ENCODE measurements at regions not wholly inside any gene's neighbourhood (a gene's known extent, or its start where the extent isn't known, plus 50 kb on each side); places are given as distances from the start of the nearest gene placed in this dataset.

DNA sequence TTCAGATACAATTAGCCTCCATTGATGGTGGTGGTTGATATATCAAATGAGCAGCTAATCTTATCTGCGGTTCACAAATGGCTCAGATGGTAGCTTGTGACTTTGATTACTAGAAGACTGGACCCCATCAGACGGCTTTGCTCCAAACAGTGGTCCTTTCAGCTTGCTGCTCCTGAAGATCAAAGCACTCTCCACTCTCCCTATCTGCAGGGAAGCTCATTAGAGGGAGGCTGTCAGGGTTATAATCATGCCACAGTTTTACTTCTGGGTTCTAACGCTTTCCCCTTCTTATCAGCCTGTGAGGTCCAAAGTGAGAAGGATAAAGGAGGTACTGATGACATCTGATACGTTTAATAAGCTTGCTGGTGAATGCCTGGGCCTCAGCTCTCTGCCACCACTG is 247.1 kb upstream of the NT5C1B start:
- intact Hi-C loops (cut with DNase I; ENCODE audit: low total_unique reads) = no loop called here
- DNase-seq = no peak
- Histone ChIP-seq H3K4me1 (peaks cover 0 to 4% of the 10 kb centered on the region in 2 donors), H3K9me3 (no peaks in the 10 kb centered on the region), H3K4me3 (no peak overlapping the region), H3K36me3 (no peaks in the 10 kb centered on the region), H3K27ac (no peak overlapping the region), H3K27me3 (no peaks in the 10 kb centered on the region)
- TF ChIP-seq, protein P1, sequence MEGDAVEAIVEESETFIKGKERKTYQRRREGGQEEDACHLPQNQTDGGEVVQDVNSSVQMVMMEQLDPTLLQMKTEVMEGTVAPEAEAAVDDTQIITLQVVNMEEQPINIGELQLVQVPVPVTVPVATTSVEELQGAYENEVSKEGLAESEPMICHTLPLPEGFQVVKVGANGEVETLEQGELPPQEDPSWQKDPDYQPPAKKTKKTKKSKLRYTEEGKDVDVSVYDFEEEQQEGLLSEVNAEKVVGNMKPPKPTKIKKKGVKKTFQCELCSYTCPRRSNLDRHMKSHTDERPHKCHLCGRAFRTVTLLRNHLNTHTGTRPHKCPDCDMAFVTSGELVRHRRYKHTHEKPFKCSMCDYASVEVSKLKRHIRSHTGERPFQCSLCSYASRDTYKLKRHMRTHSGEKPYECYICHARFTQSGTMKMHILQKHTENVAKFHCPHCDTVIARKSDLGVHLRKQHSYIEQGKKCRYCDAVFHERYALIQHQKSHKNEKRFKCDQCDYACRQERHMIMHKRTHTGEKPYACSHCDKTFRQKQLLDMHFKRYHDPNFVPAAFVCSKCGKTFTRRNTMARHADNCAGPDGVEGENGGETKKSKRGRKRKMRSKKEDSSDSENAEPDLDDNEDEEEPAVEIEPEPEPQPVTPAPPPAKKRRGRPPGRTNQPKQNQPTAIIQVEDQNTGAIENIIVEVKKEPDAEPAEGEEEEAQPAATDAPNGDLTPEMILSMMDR (IDR thresholded peaks at IDR 0.05) = no peak
- no peak for TF ChIP-seq POLR2A (IDR thresholded peaks at IDR 0.05)

DNA sequence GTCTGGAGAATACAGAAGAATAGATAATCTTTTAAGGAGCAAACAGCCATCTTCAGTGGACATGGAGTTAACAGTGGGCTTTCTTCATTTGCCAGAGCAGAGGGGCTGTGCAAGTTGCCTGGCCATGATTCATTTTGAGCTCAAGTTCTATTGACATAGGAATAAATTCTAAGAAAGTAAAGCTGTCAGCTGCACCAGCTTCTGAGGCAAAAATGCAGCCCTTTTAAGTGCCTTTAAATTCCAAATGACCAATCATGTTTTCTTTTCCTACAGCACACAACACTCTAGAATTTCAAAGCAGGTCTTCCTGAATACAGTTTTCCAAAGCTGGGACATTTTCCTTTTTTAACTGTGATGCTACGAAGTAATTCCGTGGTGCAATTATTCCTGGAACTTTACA is 246.4 kb upstream of the NT5C1B start:
- H3K4me3 ChIP-seq = no peak overlapping the region
- intact Hi-C loops (cut with DNase I; ENCODE audit: low total_unique reads) = no loop called here
- H3K9me3 ChIP-seq = no peaks in the 10 kb centered on the region
- no peaks in the 10 kb centered on the region for H3K36me3 ChIP-seq
- no peak overlapping the region for H3K27ac ChIP-seq
- H3K4me1 ChIP-seq = peaks cover 0 to 4% of the 10 kb centered on the region in 2 donors
- TF ChIP-seq POLR2A (IDR thresholded peaks at IDR 0.05) = no peak
- TF ChIP-seq, protein P1 (IDR thresholded peaks at IDR 0.05) = no peak
- no peak for DNase-seq
- no peaks in the 10 kb centered on the region for H3K27me3 ChIP-seq

GRCh38 chr2:18834341-18834740 is 245.0 kb upstream of the NT5C1B start:
- Histone ChIP-seq H3K9me3 (no peaks in the 10 kb centered on the region), H3K4me1 (peaks cover 0 to 8% of the 10 kb centered on the region in 2 donors), H3K27me3 (no peaks in the 10 kb centered on the region), H3K36me3 (no peaks in the 10 kb centered on the region), H3K4me3 (no peak overlapping the region), H3K27ac (no peak overlapping the region)
- intact Hi-C loops (cut with DNase I; ENCODE audit: low total_unique reads) = no loop called here
- no peak for DNase-seq
- no peak for TF ChIP-seq POLR2A (IDR thresholded peaks at IDR 0.05)
- TF ChIP-seq, protein P1 (IDR thresholded peaks at IDR 0.05) = no peak

- intact Hi-C loops (cut with DNase I; ENCODE audit: low total_unique reads) = no loop called here
- no peak overlapping the region for H3K27ac ChIP-seq
Observed at GRCh38 chr2:18833941-18834340, 244.6 kb upstream of the NT5C1B start.

DNA sequence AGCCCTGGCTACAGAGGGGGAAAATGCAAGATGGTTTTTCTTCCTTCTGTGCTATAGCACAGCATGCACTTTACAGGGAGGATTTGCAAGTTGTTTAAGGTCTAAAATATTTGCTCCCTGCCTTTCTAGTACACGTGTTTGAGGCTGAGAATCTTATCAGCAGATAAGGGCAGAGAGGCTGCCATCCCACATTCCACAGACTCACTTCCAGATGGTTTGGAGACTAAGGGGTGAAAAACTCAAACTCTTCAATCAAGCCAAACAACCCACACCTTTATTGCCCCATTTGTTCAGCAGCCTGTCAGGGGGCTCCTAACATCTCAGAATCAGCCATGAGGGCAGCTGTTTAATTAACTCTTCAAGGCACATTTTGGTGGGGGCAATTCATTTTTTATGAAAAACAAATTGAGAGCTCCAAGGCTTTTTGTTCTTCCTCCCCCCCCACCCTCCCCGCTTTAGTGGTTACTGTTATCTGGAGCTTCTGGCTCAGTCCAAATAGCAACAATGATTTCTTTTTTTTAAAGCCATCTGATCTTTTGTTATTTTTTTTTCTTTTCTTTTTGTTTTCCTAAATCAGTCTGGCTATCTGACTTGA is 242.6 kb upstream of the NT5C1B start:
- intact Hi-C loops (cut with DNase I; ENCODE audit: low total_unique reads) = no loop called here
- Histone ChIP-seq H3K27ac (no peak overlapping the region), H3K27me3 (no peaks in the 10 kb centered on the region), H3K36me3 (no peaks in the 10 kb centered on the region), H3K4me1 (peaks cover 0 to 8% of the 10 kb centered on the region in 2 donors), H3K4me3 (no peak overlapping the region), H3K9me3 (no peaks in the 10 kb centered on the region)
- DNase-seq = no peak
- TF ChIP-seq, protein P1 (IDR thresholded peaks at IDR 0.05) = no peak
- TF ChIP-seq POLR2A (IDR thresholded peaks at IDR 0.05) = no peak

More at GRCh38 chr2:18833941-18834340, 244.6 kb upstream of the NT5C1B start:
- TF ChIP-seq POLR2A (IDR thresholded peaks at IDR 0.05) = no peak
- TF ChIP-seq, protein P1 (IDR thresholded peaks at IDR 0.05) = no peak
- Histone ChIP-seq H3K4me3 (no peak overlapping the region), H3K9me3 (no peaks in the 10 kb centered on the region), H3K36me3 (no peaks in the 10 kb centered on the region), H3K4me1 (peaks cover 0 to 8% of the 10 kb centered on the region in 2 donors), H3K27me3 (no peaks in the 10 kb centered on the region)
- no peak for DNase-seq
